ENCODE measurements at regions not wholly inside any gene's neighbourhood (a gene's known extent, or its start where the extent isn't known, plus 50 kb on each side); places are given as distances from the start of the nearest gene placed in this dataset.

DNA sequence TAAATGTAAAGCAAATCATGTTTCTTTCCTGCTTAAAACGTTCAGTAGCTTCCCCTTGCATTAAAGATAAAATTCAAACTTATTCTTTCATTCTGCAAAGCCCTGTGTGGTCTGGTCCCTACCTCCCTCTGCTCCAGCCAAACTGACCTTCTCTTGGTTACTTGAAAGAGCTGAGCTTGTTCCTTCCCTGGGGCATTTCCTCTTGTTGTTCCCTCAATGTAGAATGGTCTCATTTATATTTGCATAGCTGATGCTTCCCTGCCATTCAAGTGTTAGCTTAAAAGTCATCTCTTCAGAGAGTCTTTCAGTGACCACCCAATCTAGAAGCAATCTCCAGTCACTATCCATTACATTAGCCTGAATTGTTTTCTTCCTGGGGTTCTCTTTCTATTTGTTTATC, 1618.5 kb upstream of the TENM4 start:
- H3K4me3 ChIP-seq (replicated peaks; ENCODE audit: low read depth, low read length), result no peak overlapping the region
- TF ChIP-seq, protein P1, sequence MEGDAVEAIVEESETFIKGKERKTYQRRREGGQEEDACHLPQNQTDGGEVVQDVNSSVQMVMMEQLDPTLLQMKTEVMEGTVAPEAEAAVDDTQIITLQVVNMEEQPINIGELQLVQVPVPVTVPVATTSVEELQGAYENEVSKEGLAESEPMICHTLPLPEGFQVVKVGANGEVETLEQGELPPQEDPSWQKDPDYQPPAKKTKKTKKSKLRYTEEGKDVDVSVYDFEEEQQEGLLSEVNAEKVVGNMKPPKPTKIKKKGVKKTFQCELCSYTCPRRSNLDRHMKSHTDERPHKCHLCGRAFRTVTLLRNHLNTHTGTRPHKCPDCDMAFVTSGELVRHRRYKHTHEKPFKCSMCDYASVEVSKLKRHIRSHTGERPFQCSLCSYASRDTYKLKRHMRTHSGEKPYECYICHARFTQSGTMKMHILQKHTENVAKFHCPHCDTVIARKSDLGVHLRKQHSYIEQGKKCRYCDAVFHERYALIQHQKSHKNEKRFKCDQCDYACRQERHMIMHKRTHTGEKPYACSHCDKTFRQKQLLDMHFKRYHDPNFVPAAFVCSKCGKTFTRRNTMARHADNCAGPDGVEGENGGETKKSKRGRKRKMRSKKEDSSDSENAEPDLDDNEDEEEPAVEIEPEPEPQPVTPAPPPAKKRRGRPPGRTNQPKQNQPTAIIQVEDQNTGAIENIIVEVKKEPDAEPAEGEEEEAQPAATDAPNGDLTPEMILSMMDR (IDR thresholded peaks at IDR 0.05; ENCODE audit: low read depth, low read length, missing control alignments), result no peak
- DNase-seq (ENCODE audit: extremely low read depth, low read depth), result no peak

DNA sequence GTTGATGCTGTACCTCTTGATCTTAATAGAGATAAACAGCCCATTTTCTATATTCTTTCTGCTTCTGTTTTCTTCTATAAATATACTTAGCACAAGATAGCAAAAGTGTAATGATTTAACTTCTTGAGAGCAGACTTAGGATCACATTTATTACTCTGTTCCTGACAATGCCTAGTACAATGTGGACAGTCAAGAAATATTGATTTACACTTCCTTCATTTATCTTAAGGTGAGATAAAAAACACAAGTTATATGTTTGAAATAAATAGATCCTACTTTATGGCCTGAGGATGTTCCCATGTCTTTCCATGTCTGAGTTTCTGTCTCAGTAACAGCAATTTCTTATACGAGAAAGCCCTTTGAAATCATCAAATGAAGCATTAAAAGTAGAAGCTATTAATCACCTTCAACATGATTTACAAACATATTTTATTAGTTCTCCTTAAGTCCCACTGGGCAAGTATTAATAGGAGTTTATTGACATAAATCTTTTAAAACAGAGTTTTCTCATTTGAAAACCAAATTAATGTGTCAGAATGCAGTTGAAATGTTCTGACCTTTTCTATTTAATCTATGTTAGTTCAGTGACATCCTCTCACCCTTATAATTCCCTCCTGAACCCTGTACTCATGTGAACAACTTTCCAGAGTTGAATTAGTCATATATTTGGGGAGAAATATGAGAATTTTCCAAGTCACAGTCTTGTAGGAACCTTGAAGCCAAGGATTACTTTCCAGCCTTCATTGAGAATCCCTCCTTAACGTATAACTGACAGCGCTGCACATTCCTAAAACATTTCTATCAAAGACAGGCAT, 1611.7 kb upstream of the TENM4 start:
- H3K4me3 ChIP-seq (replicated peaks; ENCODE audit: low read depth, low read length), result no peak overlapping the region
- DNase-seq (ENCODE audit: extremely low read depth, low read depth), result no peak
- TF ChIP-seq, protein P1 (IDR thresholded peaks at IDR 0.05; ENCODE audit: low read depth, low read length, missing control alignments), result no peak

DNA sequence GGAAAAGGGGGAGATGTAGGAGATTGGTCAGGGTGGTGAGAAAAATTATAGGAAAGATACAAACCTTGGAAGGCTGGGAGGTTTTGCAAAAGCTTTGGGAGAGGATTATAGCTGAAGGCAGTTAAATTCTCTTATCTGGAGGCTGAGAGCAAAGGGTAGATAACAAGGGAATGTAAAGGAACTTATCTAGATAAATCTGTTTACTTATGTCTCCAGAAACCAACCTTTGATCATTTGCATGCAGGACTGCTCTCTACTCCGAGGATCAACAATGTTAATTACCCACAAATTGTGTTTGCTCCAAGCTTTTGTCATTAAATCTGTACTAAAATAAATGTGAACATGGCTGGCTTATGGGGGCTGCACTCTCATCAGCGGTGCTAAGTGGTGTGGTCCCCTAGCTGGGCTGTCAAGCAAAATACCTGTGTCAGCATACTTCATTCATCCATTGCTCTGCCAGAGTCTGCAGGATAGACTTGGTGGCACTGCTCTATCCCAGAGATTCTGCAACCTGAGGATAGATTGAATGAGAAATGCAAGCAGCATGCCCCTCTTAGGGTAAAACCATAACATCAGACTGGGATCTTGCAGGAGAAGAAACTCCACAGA, 1599.2 kb upstream of the TENM4 start:
- no peak overlapping the region for H3K4me3 ChIP-seq (replicated peaks; ENCODE audit: low read depth, low read length)
- TF ChIP-seq, protein P1 (IDR thresholded peaks at IDR 0.05; ENCODE audit: low read depth, low read length, missing control alignments), result no peak
- no peak for DNase-seq (ENCODE audit: extremely low read depth, low read depth)

DNA sequence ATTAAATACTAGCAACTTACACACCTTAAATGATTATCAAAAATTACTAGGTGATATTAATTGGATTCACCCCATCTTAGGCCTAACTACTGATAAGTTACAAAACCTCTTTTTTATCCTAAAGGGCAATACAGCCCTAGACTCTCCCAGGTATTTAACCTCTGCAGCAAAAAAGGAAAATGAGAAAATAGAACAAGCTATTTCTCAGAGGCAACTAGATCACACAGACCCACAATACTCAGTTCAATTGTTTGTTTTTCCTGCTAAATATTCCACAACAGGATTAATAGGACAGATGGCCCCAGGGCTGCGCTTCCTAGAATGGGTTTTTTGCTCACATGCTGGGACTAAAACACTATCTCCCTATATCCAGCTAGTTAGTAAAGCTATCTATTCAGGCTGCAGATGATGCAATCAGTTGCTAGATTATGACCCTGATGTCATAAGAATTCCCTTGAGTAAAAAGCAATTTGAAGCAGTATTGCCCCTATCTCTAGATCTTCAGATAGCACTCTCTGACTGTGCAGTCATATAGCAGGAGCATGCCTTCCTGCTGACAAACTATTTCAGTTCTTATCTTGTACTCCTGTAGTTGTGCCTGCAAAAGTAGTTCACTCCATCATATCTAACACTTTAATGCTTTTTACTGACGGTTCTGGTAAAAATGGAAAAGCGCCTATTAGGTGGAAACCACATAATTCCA, 1595.5 kb upstream of the TENM4 start:
- H3K4me3 ChIP-seq (replicated peaks; ENCODE audit: low read depth, low read length), result no peak overlapping the region
- TF ChIP-seq, protein P1 (IDR thresholded peaks at IDR 0.05; ENCODE audit: low read depth, low read length, missing control alignments), result no peak
- no peak for DNase-seq (ENCODE audit: extremely low read depth, low read depth)

DNA sequence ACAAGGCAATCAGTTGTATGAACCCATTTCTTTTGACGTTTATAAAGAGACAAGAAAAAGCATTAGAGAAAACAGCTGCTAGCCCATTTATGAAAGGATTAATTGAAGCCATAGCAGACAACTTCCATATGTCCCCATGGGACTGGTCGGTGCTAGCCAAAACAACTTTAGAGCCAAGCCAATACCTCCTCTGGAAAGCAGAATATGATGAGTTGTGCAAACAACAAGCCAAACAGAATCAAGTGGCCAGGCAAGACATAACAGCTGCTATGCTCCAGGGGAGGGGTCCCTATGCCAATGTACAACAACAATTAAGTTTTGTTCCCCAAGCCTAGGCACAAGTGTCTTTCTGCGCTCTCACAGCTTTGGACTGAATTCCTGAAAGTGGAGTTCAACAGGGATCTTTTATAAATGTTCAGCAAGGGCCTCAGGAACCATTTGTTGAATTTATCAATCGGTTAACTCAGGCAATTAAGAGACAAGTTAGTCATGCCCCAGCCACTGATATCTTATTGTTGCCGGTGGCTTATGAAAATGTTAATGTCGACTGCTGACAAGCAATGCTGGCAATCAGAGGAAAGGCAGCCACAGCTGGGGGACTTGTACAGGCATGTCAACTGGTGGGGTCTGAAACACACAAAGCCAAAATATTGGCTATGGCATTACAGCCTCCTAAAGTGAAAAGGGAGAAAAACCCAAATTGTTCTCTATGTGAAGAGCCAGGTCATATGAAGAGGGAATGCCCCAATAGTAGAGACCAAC, 1593.1 kb upstream of the TENM4 start:
- no peak for DNase-seq (ENCODE audit: extremely low read depth, low read depth)
- TF ChIP-seq, protein P1 (IDR thresholded peaks at IDR 0.05; ENCODE audit: low read depth, low read length, missing control alignments), result no peak
- no peak overlapping the region for H3K4me3 ChIP-seq (replicated peaks; ENCODE audit: low read depth, low read length)

DNA sequence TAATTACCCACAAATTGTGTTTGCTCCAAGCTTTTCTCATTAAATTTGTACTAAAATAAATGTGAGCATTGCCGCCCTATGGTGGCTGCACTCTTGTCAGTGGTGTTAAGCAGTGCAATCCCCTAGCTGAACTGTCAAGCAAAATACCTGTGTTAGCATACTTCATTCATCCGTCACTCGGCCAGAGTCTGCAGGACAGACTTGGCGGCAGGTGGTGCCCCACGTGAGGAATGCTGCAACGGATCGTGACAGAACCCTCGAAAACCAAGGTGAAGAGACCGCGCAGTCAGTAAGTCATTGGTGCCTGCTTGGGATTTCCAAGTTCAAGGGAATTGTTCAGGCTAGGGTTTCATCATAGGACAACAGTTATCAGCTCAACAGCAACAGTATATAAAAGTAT, 1592.1 kb upstream of the TENM4 start:
- DNase-seq (ENCODE audit: extremely low read depth, low read depth), result no peak
- no peak overlapping the region for H3K4me3 ChIP-seq (replicated peaks; ENCODE audit: low read depth, low read length)

More for the DNA sequence above, 1592.1 kb upstream of the TENM4 start:
- TF ChIP-seq, protein P1 (IDR thresholded peaks at IDR 0.05; ENCODE audit: low read depth, low read length, missing control alignments), result no peak

All from HFF-Myc (cell line).